SU-DHL-6 (cell line): ENCODE measurements at regions not wholly inside any gene's neighbourhood (a gene's known extent, or its start where the extent isn't known, plus 50 kb on each side); places are given as distances from the start of the nearest gene placed in this dataset.

ENCODE experiments used
- CTCF ChIP-seq: fragments of 200-600 bp; sonication (generic); IDR thresholded peaks from one replicate; pipeline ENCODE4 v1.5.1; 2017; ENCODE audit warnings: antibody characterized with exemption, mild to moderate bottlenecking, low read length, moderate library complexity; ENCODE audit not compliant: insufficient read depth, poor library complexity, severe bottlenecking
- EZH2phosphoT487 ChIP-seq: fragments of 200-600 bp; sonication (generic), shearing (Covaris generic); conservative IDR thresholded peaks from 2 replicates; pipeline ENCODE4 v1.6.1; 2018; ENCODE audit warnings: mild to moderate bottlenecking, antibody characterized with exemption, low read length, moderate library complexity, mixed read lengths

GRCh38 chrX:13147733-13148132, 103.3 kb upstream of the FAM9C start:
- no peak for TF ChIP-seq CTCF
- no peak for TF ChIP-seq EZH2phosphoT487
